Mesenchymal stem cell (in vitro differentiated cells and primary cell): ENCODE measurements at regions not wholly inside any gene's neighbourhood (a gene's known extent, or its start where the extent isn't known, plus 50 kb on each side); places are given as distances from the start of the nearest gene placed in this dataset.

Source experiments
- DNase-seq: peaks from one replicate; pipeline ENCODE4 v3.0.0-alpha.2; 2013
- H2AFZ ChIP-seq: one replicate; pipeline ENCODE4 v1.6.1; 2013; ENCODE audit warnings: low read depth, mild to moderate bottlenecking, control low read depth, inconsistent platforms, low read length, moderate library complexity
- H2AK5ac ChIP-seq: 2 replicates; pipeline ENCODE4 v1.6.1; 2013; ENCODE audit warnings: low read length, moderate library complexity, mild to moderate bottlenecking, inconsistent platforms; ENCODE audit not compliant: severe bottlenecking
- H2BK120ac ChIP-seq: one replicate; pipeline ENCODE4 v1.6.1; 2013; ENCODE audit warnings: low read depth, mild to moderate bottlenecking, inconsistent platforms, low read length, moderate library complexity
- H2BK12ac ChIP-seq, 2 experiments: one replicate each; pipeline ENCODE4 v1.6.1; 2013; ENCODE audit warnings: inconsistent platforms in 2 of 2, low read length in 2 of 2, mild to moderate bottlenecking in 2 of 2, moderate library complexity in 2 of 2, control low read depth in 1 of 2
- H2BK15ac ChIP-seq: one replicate; pipeline ENCODE4 v1.6.1; 2013; ENCODE audit warnings: mild to moderate bottlenecking, low read depth, inconsistent platforms; ENCODE audit not compliant: poor library complexity, severe bottlenecking
- H2BK5ac ChIP-seq: 2 replicates; pipeline ENCODE4 v1.6.1; 2013; ENCODE audit warnings: low read depth, mild to moderate bottlenecking, low read length, control low read depth, inconsistent platforms; ENCODE audit not compliant: poor library complexity, severe bottlenecking
- H3K14ac ChIP-seq, 2 experiments: one replicate each; pipeline ENCODE4 v1.6.1; 2013; ENCODE audit warnings: inconsistent platforms in 2 of 2, low read length in 2 of 2, control low read depth in 1 of 2, mild to moderate bottlenecking in 1 of 2, moderate library complexity in 1 of 2
- H3K18ac ChIP-seq, 2 experiments: one replicate each; pipeline ENCODE4 v1.6.1; 2013; ENCODE audit warnings: inconsistent platforms in 2 of 2, low read length in 2 of 2, control low read depth in 1 of 2, low read depth in 1 of 2, mild to moderate bottlenecking in 1 of 2
- H3K23ac ChIP-seq, 2 experiments: one replicate each; pipeline ENCODE4 v1.6.1; 2013; ENCODE audit warnings: inconsistent platforms in 2 of 2, low read length in 2 of 2, mild to moderate bottlenecking in 2 of 2, moderate library complexity in 2 of 2, control low read depth in 1 of 2
- H3K27ac ChIP-seq: 2 replicates; pipeline ENCODE4 v1.5.1; 2013; ENCODE audit warnings: mild to moderate bottlenecking, moderate library complexity, low read length, control low read depth, inconsistent platforms; ENCODE audit not compliant: poor library complexity, severe bottlenecking
- H3K27me3 ChIP-seq, 2 experiments: 2 replicates each; pipeline versions ENCODE4 v1.6.1 to v1.7.0; 2013; ENCODE audit warnings: low read length in 2 of 2, mild to moderate bottlenecking in 2 of 2, moderate library complexity in 2 of 2, control low read depth in 1 of 2, inconsistent platforms in 1 of 2; ENCODE audit not compliant: control insufficient read depth in 1 of 2, insufficient read depth in 1 of 2
- H3K36me3 ChIP-seq, 2 experiments: 2 replicates each; pipeline versions ENCODE4 v1.6.1 to v1.7.0; 2013; ENCODE audit warnings: low read length in 2 of 2, control low read depth in 1 of 2, inconsistent platforms in 1 of 2, low read depth in 1 of 2, mild to moderate bottlenecking in 1 of 2; ENCODE audit not compliant: insufficient read depth in 2 of 2, control insufficient read depth in 1 of 2
- H3K4ac ChIP-seq, 2 experiments: one replicate each; pipeline ENCODE4 v1.6.1; 2013; ENCODE audit warnings: inconsistent platforms in 2 of 2, low read length in 2 of 2, mild to moderate bottlenecking in 2 of 2, moderate library complexity in 2 of 2, control low read depth in 1 of 2, low read depth in 1 of 2
- H3K4me1 ChIP-seq: 2 replicates; pipeline ENCODE4 v1.6.1; 2013; ENCODE audit warnings: low read depth, low read length, control low read depth; ENCODE audit not compliant: control insufficient read depth, insufficient read depth
- H3K4me2 ChIP-seq: 2 replicates; pipeline ENCODE4 v1.6.1; 2013; ENCODE audit warnings: low read length, mild to moderate bottlenecking, inconsistent platforms; ENCODE audit not compliant: poor library complexity, severe bottlenecking
- H3K4me3 ChIP-seq, 2 experiments: 2 replicates each; pipeline versions ENCODE4 v1.5.1 to v1.7.0; 2013; ENCODE audit warnings: low read length in 2 of 2, mild to moderate bottlenecking in 2 of 2, control low read depth in 1 of 2, low read depth in 1 of 2; ENCODE audit not compliant: insufficient read depth in 1 of 2
- H3K79me1 ChIP-seq: replicated peaks from 2 replicates; pipeline ENCODE4 v1.6.1; 2013; ENCODE audit warnings: mild to moderate bottlenecking, control low read depth, low read length, inconsistent platforms; ENCODE audit not compliant: poor library complexity, severe bottlenecking
- H3K9ac ChIP-seq: 2 replicates; pipeline ENCODE4 v1.7.0; 2013; ENCODE audit warnings: mild to moderate bottlenecking, low read length, moderate library complexity
- H3K9me3 ChIP-seq: 2 replicates; pipeline ENCODE4 v1.7.0; 2013; ENCODE audit warnings: mild to moderate bottlenecking, low read length; ENCODE audit not compliant: control insufficient read depth
- H4K8ac ChIP-seq: one replicate; pipeline ENCODE4 v1.6.1; 2013; ENCODE audit warnings: inconsistent platforms, mild to moderate bottlenecking, low read length, moderate library complexity
- H4K91ac ChIP-seq: one replicate; pipeline ENCODE4 v1.6.1; 2013; ENCODE audit warnings: mild to moderate bottlenecking, low read length, inconsistent platforms
- WGBS: methylation state at CpG from one replicate; pipeline ENCODE4 v1.1.7; 2013; ENCODE audit warnings: mixed read lengths; 5-methylcytosine and 5-hydroxymethylcytosine counted together

GRCh38 chr10:125334545-125334944 is 174.2 kb upstream of the CTBP2 start:
- Histone ChIP-seq H4K8ac (no peak overlapping the region), H3K27ac (no peak overlapping the region)

GRCh38 chr10:125333769-125334168 is 173.4 kb upstream of the CTBP2 start:
- peaks cover 5 to 11% of the 10 kb centered on the region in 2 experiments for H3K27me3 ChIP-seq
- no peak overlapping the region for H2AK5ac ChIP-seq
- no peak overlapping the region for H3K4me3 ChIP-seq
- no peak overlapping the region for H3K23ac ChIP-seq
- no peak overlapping the region for H3K18ac ChIP-seq
- no peak overlapping the region for H4K8ac ChIP-seq
- no peak for DNase-seq
- H3K36me3 ChIP-seq, result no peaks in the 10 kb centered on the region
- no peak overlapping the region for H2BK120ac ChIP-seq
- no peak overlapping the region for H3K4ac ChIP-seq
- no peak overlapping the region for H3K27ac ChIP-seq
- no peak overlapping the region for H2BK15ac ChIP-seq
- H4K91ac ChIP-seq, result no peak overlapping the region
- H2AFZ ChIP-seq, result no peak overlapping the region
- no peak overlapping the region for H3K14ac ChIP-seq
- H3K79me1 ChIP-seq, result no peaks in the 10 kb centered on the region
- no peaks in the 10 kb centered on the region for H3K9me3 ChIP-seq
- H3K9ac ChIP-seq, result no peak overlapping the region
- H2BK5ac ChIP-seq, result no peak overlapping the region
- no peak overlapping the region for H2BK12ac ChIP-seq
- H3K4me1 ChIP-seq, result no peaks in the 10 kb centered on the region
- H3K4me2 ChIP-seq, result no peak overlapping the region
- 91% methylated on average over 1 of the region's 1 CpG for WGBS

More at GRCh38 chr10:125334545-125334944, 174.2 kb upstream of the CTBP2 start:
- Histone ChIP-seq H3K36me3 (no peaks in the 10 kb centered on the region), H2AK5ac (no peak overlapping the region), H3K4me2 (no peak overlapping the region), H3K14ac (no peak overlapping the region), H4K91ac (no peak overlapping the region), H3K4ac (no peak overlapping the region), H3K9me3 (no peaks in the 10 kb centered on the region), H3K79me1 (no peaks in the 10 kb centered on the region), H3K4me1 (no peaks in the 10 kb centered on the region), H2BK15ac (no peak overlapping the region), H2AFZ (no peak overlapping the region), H2BK5ac (no peak overlapping the region), H3K27me3 (peaks cover 5 to 7% of the 10 kb centered on the region in 2 experiments), H3K4me3 (no peak overlapping the region), H3K18ac (no peak overlapping the region), H2BK120ac (no peak overlapping the region), H3K9ac (no peak overlapping the region), H2BK12ac (no peak overlapping the region), H3K23ac (no peak overlapping the region)
- no peak for DNase-seq
- WGBS, result 78% methylated on average over 2 of the region's 2 CpGs

GRCh38 chr10:125333209-125333591 is 172.8 kb upstream of the CTBP2 start:
- 72% methylated on average over 4 of the region's 4 CpGs for WGBS
- Histone ChIP-seq H4K8ac (no peak overlapping the region), H4K91ac (no peak overlapping the region), H3K4me2 (no peak overlapping the region), H3K4me1 (no peaks in the 10 kb centered on the region), H2BK15ac (no peak overlapping the region), H2BK5ac (no peak overlapping the region), H3K36me3 (no peaks in the 10 kb centered on the region), H3K23ac (no peak overlapping the region), H3K9ac (no peak overlapping the region), H3K4ac (no peak overlapping the region), H2BK120ac (no peak overlapping the region), H3K79me1 (no peaks in the 10 kb centered on the region), H3K18ac (no peak overlapping the region), H3K14ac (no peak overlapping the region), H2BK12ac (no peak overlapping the region), H3K4me3 (no peak overlapping the region), H3K27me3 (peaks cover 5 to 15% of the 10 kb centered on the region in 2 experiments), H2AFZ (no peak overlapping the region), H2AK5ac (no peak overlapping the region), H3K9me3 (no peaks in the 10 kb centered on the region), H3K27ac (no peak overlapping the region)
- DNase-seq, result no peak

GRCh38 chr10:125332548-125333208 is 172.3 kb upstream of the CTBP2 start:
- H3K4me3 ChIP-seq, result no peak overlapping the region
- H2AFZ ChIP-seq, result no peak overlapping the region
- no peak overlapping the region for H3K27ac ChIP-seq
- H3K4me2 ChIP-seq, result no peak overlapping the region
- no peak overlapping the region for H3K9ac ChIP-seq
- H3K18ac ChIP-seq, result no peak overlapping the region
- H4K8ac ChIP-seq, result no peak overlapping the region
- H2BK120ac ChIP-seq, result no peak overlapping the region
- H2BK12ac ChIP-seq, result no peak overlapping the region
- 61% methylated on average over 3 of the region's 6 CpGs for WGBS
- H3K4me1 ChIP-seq, result no peaks in the 10 kb centered on the region
- no peaks in the 10 kb centered on the region for H3K79me1 ChIP-seq
- no peak overlapping the region for H4K91ac ChIP-seq
- no peak overlapping the region for H2BK5ac ChIP-seq
- no peak overlapping the region for H3K4ac ChIP-seq
- H3K23ac ChIP-seq, result no peak overlapping the region
- no peaks in the 10 kb centered on the region for H3K36me3 ChIP-seq
- H3K14ac ChIP-seq, result no peak overlapping the region
- no peak for DNase-seq
- no peaks in the 10 kb centered on the region for H3K9me3 ChIP-seq
- peaks cover 5 to 18% of the 10 kb centered on the region in 2 experiments for H3K27me3 ChIP-seq
- no peak overlapping the region for H2AK5ac ChIP-seq
- no peak overlapping the region for H2BK15ac ChIP-seq
